K562 (cell line): ENCODE measurements at regions not wholly inside any gene's neighbourhood (a gene's known extent, or its start where the extent isn't known, plus 50 kb on each side); places are given as distances from the start of the nearest gene placed in this dataset.

Source experiments
- ATAC-seq: fragments of 200-7000 bp; cut with Tn5 transposase; 3 replicates; pipeline ENCODE4 v1.9.1; 2020; ENCODE audit warnings: moderate library complexity
- BruUV-seq: library from RNA; stranded (reverse); fragments of 400-500 nt; replicated peaks from 2 replicates; lab custom pipeline; 2021; lab: Mats Ljungman, UMichigan
- CTCF ChIA-PET: fragments of 300-600 bp; formaldehyde crosslinking; extraction: SDS; loops from one replicate; lab custom pipeline; 2021; ENCODE audit warnings: low intra/inter-chr PET ratio; lab: Yijun Ruan, JAX
- POLR2A ChIA-PET: fragments of 300-600, 350-650 bp; sonication (Branson Sonifier 250); formaldehyde crosslinking; extraction: SDS; loops from one replicate; lab custom pipeline; 2021; ENCODE audit warnings: antibody characterized with exemption, inconsistent platforms; lab: Yijun Ruan, JAX
- DNase-seq, 4 experiments: peaks; one replicate each; pipeline versions ENCODE4 v3.0.0 to v3.0.0-alpha.2; 2011 to 2018; ENCODE audit warnings: low spot score in 3 of 4, mixed read lengths in 3 of 4; ENCODE audit errors: extremely low read depth in 1 of 4
- FAIRE-seq: peaks from 2 replicates; lab custom pipeline; 2011; peaks lifted over from hg19 to GRCh38; lab: Jason Lieb, UNC
- H2AFZ ChIP-seq: 2 replicates; pipeline ENCODE4 v1.6.0; 2011; ENCODE audit warnings: low read depth, low read length, control low read depth, inconsistent platforms
- H3K27ac ChIP-seq: fragments of 200-600 bp; 3 replicates; pipeline ENCODE4 v1.8.0; 2011; ENCODE audit warnings: low read depth, mild to moderate bottlenecking, control low read depth, inconsistent platforms, low read length, moderate library complexity, mixed read lengths; ENCODE audit errors: extremely low read depth
- H3K27me3 ChIP-seq, 2 experiments: fragments of 300-600 bp in 1 of 2; 2 replicates in 1 of 2; 3 replicates in 1 of 2; pipeline versions ENCODE4 v1.6.0 to v1.8.0; 2011; ENCODE audit warnings: inconsistent platforms in 2 of 2, low read length in 2 of 2, mild to moderate bottlenecking in 1 of 2, mixed read lengths in 1 of 2, moderate library complexity in 1 of 2; ENCODE audit not compliant: control insufficient read depth in 2 of 2, insufficient read depth in 2 of 2
- H3K36me3 ChIP-seq: fragments of 300-600 bp; 3 replicates; pipeline ENCODE4 v1.8.0; 2011; ENCODE audit warnings: mild to moderate bottlenecking, low read length, inconsistent platforms; ENCODE audit not compliant: control insufficient read depth, insufficient read depth
- H3K4me1 ChIP-seq, 2 experiments: fragments of 200-600 bp in 1 of 2; replicated peaks in 1 of 2; 2 replicates in 1 of 2; 3 replicates in 1 of 2; pipeline versions ENCODE4 v1.5.1 to v1.8.0; 2011; ENCODE audit warnings: inconsistent platforms in 2 of 2, low read length in 2 of 2, mild to moderate bottlenecking in 1 of 2, mixed read lengths in 1 of 2, moderate library complexity in 1 of 2; ENCODE audit not compliant: control insufficient read depth in 2 of 2, insufficient read depth in 2 of 2
- H3K4me2 ChIP-seq: 2 replicates; pipeline ENCODE4 v1.6.1; 2011; ENCODE audit warnings: low read length, control low read depth, inconsistent platforms, mixed read lengths; ENCODE audit not compliant: insufficient read depth
- H3K4me3 ChIP-seq: fragments of 200-600 bp; sonication (generic), shearing (Covaris generic); 2 replicates; pipeline ENCODE4 v1.5.1; 2016; ENCODE audit warnings: control low read depth, inconsistent platforms
- H3K79me2 ChIP-seq: fragments of 200-600 bp; 3 replicates; pipeline ENCODE4 v1.8.0; 2011; ENCODE audit warnings: low read length, inconsistent platforms; ENCODE audit not compliant: control insufficient read depth, insufficient read depth
- H3K9ac ChIP-seq, 2 experiments: 2 replicates each; pipeline versions ENCODE4 v1.6.0 to v1.6.1; 2011; ENCODE audit warnings: low read depth in 2 of 2, low read length in 2 of 2, control low read depth in 1 of 2, inconsistent platforms in 1 of 2, mild to moderate bottlenecking in 1 of 2, mixed read lengths in 1 of 2; ENCODE audit not compliant: insufficient read depth in 1 of 2
- H3K9me1 ChIP-seq: one replicate; pipeline ENCODE4 v1.6.0; 2011; ENCODE audit warnings: inconsistent platforms, mild to moderate bottlenecking, low read length, moderate library complexity; ENCODE audit not compliant: control insufficient read depth, insufficient read depth
- H3K9me3 ChIP-seq: replicated peaks from 2 replicates; pipeline ENCODE4 v1.5.1; 2011; ENCODE audit warnings: low read depth, low read length, inconsistent platforms; ENCODE audit not compliant: control insufficient read depth, insufficient read depth
- H4K20me1 ChIP-seq: replicated peaks from 2 replicates; pipeline ENCODE4 v1.6.1; 2011; ENCODE audit warnings: low read length, inconsistent platforms, mixed read lengths; ENCODE audit not compliant: control insufficient read depth, insufficient read depth
- ETV6 ChIP-seq, 3 experiments: fragments of 150-350 bp in 1 of 3; sonication (generic) in 1 of 3; formaldehyde crosslinking in 1 of 3; IDR thresholded peaks; 2 replicates each; pipeline versions ENCODE4 v1.6.1 to v1.8.0; 2014 to 2022; ENCODE audit warnings: borderline replicate concordance in 2 of 3, low read depth in 2 of 3, antibody characterized with exemption in 1 of 3, low read length in 1 of 3, mild to moderate bottlenecking in 1 of 3, missing genetic modification reagents in 1 of 3
- ILK ChIP-seq: fragments of 450-650 bp; IDR thresholded peaks from 2 replicates; pipeline ENCODE4 v1.6.1; 2016; ENCODE audit warnings: missing genetic modification characterization, low read depth, mild to moderate bottlenecking, missing compliant biosample characterization, moderate library complexity, borderline replicate concordance
- ZNF512 ChIP-seq: IDR thresholded peaks from 2 replicates; pipeline ENCODE4 v1.6.1; 2016; ENCODE audit warnings: missing genetic modification characterization, missing compliant biosample characterization
- WGBS: fragments of 100-300 bp; shearing (Covaris generic); methylation state at CpG from one replicate; pipeline ENCODE4 v1.1.6; 2016; ENCODE audit warnings: low coverage, mixed read lengths; ENCODE audit not compliant: insufficient coverage; ENCODE audit errors: missing lambda C conversion rate; 5-methylcytosine and 5-hydroxymethylcytosine counted together
- in situ Hi-C: fragments of 300-500 bp; cut with MboI; formaldehyde crosslinking; loops from 4 replicates; pipeline ENCODE4 v1.15.0; 2018; ENCODE audit warnings: inconsistent platforms, mixed read lengths
- intact Hi-C: fragments of 100-400 bp; cut with micrococcal nuclease; formaldehyde crosslinking; loops from 2 replicates; pipeline ENCODE4 v1.14.2; 2022
- TF ChIP-seq, protein P1 (sequence below): fragments of 250-450 bp; sonication (Bioruptor Pico); IDR thresholded peaks from 2 replicates; pipeline ENCODE4 v1.9.0; 2021; ENCODE audit warnings: mild to moderate bottlenecking, inconsistent platforms
- TF ChIP-seq, protein P2 (sequence below): fragments of 250-450 bp; sonication (Bioruptor Pico); IDR thresholded peaks from 2 replicates; pipeline ENCODE4 v1.5.1; 2021; ENCODE audit warnings: mild to moderate bottlenecking

GRCh38 chr5:124912638-124913328, 166.3 kb upstream of the ZNF608 start:
- intact Hi-C loops, result no loop called here
- FAIRE-seq, result no peak
- TF ChIP-seq ETV6 (IDR thresholded peaks at IDR 0.05; ENCODE audit: borderline replicate concordance in 1 of 2, low read depth in 2 of 2, low read length in 1 of 2) (no peak), ETV6 (CRISPR knock-in tag; IDR thresholded peaks at IDR 0.05; ENCODE audit: borderline replicate concordance) (no peak), ILK (no peak), ZNF512 (tag) (no peak)
- TF ChIP-seq, protein P1, sequence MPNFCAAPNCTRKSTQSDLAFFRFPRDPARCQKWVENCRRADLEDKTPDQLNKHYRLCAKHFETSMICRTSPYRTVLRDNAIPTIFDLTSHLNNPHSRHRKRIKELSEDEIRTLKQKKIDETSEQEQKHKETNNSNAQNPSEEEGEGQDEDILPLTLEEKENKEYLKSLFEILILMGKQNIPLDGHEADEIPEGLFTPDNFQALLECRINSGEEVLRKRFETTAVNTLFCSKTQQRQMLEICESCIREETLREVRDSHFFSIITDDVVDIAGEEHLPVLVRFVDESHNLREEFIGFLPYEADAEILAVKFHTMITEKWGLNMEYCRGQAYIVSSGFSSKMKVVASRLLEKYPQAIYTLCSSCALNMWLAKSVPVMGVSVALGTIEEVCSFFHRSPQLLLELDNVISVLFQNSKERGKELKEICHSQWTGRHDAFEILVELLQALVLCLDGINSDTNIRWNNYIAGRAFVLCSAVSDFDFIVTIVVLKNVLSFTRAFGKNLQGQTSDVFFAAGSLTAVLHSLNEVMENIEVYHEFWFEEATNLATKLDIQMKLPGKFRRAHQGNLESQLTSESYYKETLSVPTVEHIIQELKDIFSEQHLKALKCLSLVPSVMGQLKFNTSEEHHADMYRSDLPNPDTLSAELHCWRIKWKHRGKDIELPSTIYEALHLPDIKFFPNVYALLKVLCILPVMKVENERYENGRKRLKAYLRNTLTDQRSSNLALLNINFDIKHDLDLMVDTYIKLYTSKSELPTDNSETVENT, result no peak
- TF ChIP-seq, protein P2, sequence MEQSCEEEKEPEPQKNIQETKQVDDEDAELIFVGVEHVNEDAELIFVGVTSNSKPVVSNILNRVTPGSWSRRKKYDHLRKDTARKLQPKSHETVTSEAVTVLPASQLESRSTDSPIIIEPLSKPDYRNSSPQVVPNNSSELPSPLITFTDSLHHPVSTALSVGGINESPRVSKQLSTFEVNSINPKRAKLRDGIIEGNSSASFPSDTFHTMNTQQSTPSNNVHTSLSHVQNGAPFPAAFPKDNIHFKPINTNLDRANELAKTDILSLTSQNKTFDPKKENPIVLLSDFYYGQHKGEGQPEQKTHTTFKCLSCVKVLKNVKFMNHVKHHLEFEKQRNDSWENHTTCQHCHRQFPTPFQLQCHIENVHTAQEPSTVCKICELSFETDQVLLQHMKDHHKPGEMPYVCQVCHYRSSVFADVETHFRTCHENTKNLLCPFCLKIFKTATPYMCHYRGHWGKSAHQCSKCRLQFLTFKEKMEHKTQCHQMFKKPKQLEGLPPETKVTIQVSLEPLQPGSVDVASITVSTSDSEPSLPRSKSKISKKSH (CRISPR knock-in tag), result no peak

More at GRCh38 chr5:124912638-124913328, 166.3 kb upstream of the ZNF608 start:
- Histone ChIP-seq H3K27ac (no peak overlapping the region), H3K9me1 (no peaks in the 10 kb centered on the region), H3K36me3 (no peaks in the 10 kb centered on the region), H3K4me1 (no peaks in the 10 kb centered on the region), H3K79me2 (no peaks in the 10 kb centered on the region), H3K9me3 (no peaks in the 10 kb centered on the region), H3K27me3 (no peaks in the 10 kb centered on the region), H4K20me1 (no peaks in the 10 kb centered on the region), H2AFZ (no peak overlapping the region), H3K9ac (no peak overlapping the region), H3K4me3 (no peak overlapping the region), H3K4me2 (no peak overlapping the region)
- BruUV-seq, result no TSS peak
- 44% methylated on average over 20 of the region's 20 CpGs for WGBS
- CTCF ChIA-PET, result no interaction called here
- DNase-seq (no peak), ATAC-seq (no peak)
- in situ Hi-C loops, result no loop called here
- POLR2A ChIA-PET, result no interaction called here
